Neural progenitor cell (in vitro differentiated cells): ENCODE measurements at regions not wholly inside any gene's neighbourhood (a gene's known extent, or its start where the extent isn't known, plus 50 kb on each side); places are given as distances from the start of the nearest gene placed in this dataset.

ENCODE experiments used
- EZH2 ChIP-seq: fragments of 200-600 bp; sonication (generic); IDR thresholded peaks from 2 replicates; pipeline ENCODE4 v1.6.1; 2017; ENCODE audit warnings: antibody characterized with exemption, mild to moderate bottlenecking, moderate library complexity
- EZH2phosphoT487 ChIP-seq: fragments of 200-600 bp; sonication (generic); IDR thresholded peaks from 2 replicates; pipeline ENCODE4 v1.6.1; 2017; ENCODE audit warnings: antibody characterized with exemption
- TF ChIP-seq, protein P1 (sequence below): fragments of 200-600 bp; sonication (generic); IDR thresholded peaks from 2 replicates; pipeline ENCODE4 v1.5.1; 2017; ENCODE audit warnings: antibody characterized with exemption, mild to moderate bottlenecking

- TF ChIP-seq, protein P1, sequence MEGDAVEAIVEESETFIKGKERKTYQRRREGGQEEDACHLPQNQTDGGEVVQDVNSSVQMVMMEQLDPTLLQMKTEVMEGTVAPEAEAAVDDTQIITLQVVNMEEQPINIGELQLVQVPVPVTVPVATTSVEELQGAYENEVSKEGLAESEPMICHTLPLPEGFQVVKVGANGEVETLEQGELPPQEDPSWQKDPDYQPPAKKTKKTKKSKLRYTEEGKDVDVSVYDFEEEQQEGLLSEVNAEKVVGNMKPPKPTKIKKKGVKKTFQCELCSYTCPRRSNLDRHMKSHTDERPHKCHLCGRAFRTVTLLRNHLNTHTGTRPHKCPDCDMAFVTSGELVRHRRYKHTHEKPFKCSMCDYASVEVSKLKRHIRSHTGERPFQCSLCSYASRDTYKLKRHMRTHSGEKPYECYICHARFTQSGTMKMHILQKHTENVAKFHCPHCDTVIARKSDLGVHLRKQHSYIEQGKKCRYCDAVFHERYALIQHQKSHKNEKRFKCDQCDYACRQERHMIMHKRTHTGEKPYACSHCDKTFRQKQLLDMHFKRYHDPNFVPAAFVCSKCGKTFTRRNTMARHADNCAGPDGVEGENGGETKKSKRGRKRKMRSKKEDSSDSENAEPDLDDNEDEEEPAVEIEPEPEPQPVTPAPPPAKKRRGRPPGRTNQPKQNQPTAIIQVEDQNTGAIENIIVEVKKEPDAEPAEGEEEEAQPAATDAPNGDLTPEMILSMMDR = no peak
- TF ChIP-seq EZH2phosphoT487 = no peak
- no peak for TF ChIP-seq EZH2
These were observed 200.4 kb downstream of the NR4A2 start for GRCh38 chr2:156132130-156132529.
